ENCODE measurements at regions not wholly inside any gene's neighbourhood (a gene's known extent, or its start where the extent isn't known, plus 50 kb on each side); places are given as distances from the start of the nearest gene placed in this dataset.

- peaks cover 42% of the 10 kb centered on the region for H3K27me3 Mint-ChIP-seq (ENCODE audit: low read depth)
- no peaks in the 10 kb centered on the region for H3K4me1 Mint-ChIP-seq
- no peaks in the 10 kb centered on the region for H3K36me3 Mint-ChIP-seq (ENCODE audit: low read depth)
- no peak overlapping the region for H3K4me3 Mint-ChIP-seq
- H3K9me3 Mint-ChIP-seq, result no peaks in the 10 kb centered on the region
- no peak overlapping the region for H3K27ac Mint-ChIP-seq
- no peak for TF ChIP-seq CTCF (IDR thresholded peaks at IDR 0.05; ENCODE audit: unreplicated experiment in 3 of 3)
Observed at GRCh38 chr18:5632041-5632440, 88.2 kb upstream of the EPB41L3 start.

- no peak for TF ChIP-seq CTCF (IDR thresholded peaks at IDR 0.05; ENCODE audit: unreplicated experiment in 3 of 3)
- Mint-ChIP-seq H3K9me3 (no peaks in the 10 kb centered on the region), H3K27me3 (ENCODE audit: low read depth) (peaks cover 37% of the 10 kb centered on the region), H3K4me1 (no peaks in the 10 kb centered on the region), H3K27ac (no peak overlapping the region), H3K36me3 (ENCODE audit: low read depth) (no peaks in the 10 kb centered on the region), H3K4me3 (peak overlapping the region; percentile 45 to 97 (median 50))
Observed at GRCh38 chr18:5630900-5631413, 87.2 kb upstream of the EPB41L3 start.

- Mint-ChIP-seq H3K36me3 (ENCODE audit: low read depth) (no peaks in the 10 kb centered on the region), H3K9me3 (no peaks in the 10 kb centered on the region)
Observed at GRCh38 chr18:5630057-5630899, 86.5 kb upstream of the EPB41L3 start.

GRCh38 chr18:5628512-5629255, 84.9 kb upstream of the EPB41L3 start:
- no peak overlapping the region for H3K27ac Mint-ChIP-seq

More at GRCh38 chr18:5630057-5630899, 86.5 kb upstream of the EPB41L3 start:
- no peak for TF ChIP-seq CTCF (IDR thresholded peaks at IDR 0.05; ENCODE audit: unreplicated experiment in 3 of 3)
- H3K4me1 Mint-ChIP-seq, result no peaks in the 10 kb centered on the region
- H3K27ac Mint-ChIP-seq, result no peak overlapping the region
- peak overlapping the region; percentile 92 to 97 (median 93) for H3K4me3 Mint-ChIP-seq
- H3K27me3 Mint-ChIP-seq (ENCODE audit: low read depth), result peaks cover 35% of the 10 kb centered on the region

More at GRCh38 chr18:5628512-5629255, 84.9 kb upstream of the EPB41L3 start:
- H3K4me3 Mint-ChIP-seq, result peak overlapping the region; percentile 92 to 97 (median 93)
- no peak for TF ChIP-seq CTCF (IDR thresholded peaks at IDR 0.05; ENCODE audit: unreplicated experiment in 3 of 3)
- H3K36me3 Mint-ChIP-seq (ENCODE audit: low read depth), result no peaks in the 10 kb centered on the region
- no peaks in the 10 kb centered on the region for H3K4me1 Mint-ChIP-seq
- no peaks in the 10 kb centered on the region for H3K9me3 Mint-ChIP-seq
- H3K27me3 Mint-ChIP-seq (ENCODE audit: low read depth), result peaks cover 31% of the 10 kb centered on the region
